CD4-positive, alpha-beta T cell (primary cell): ENCODE measurements at regions not wholly inside any gene's neighbourhood (a gene's known extent, or its start where the extent isn't known, plus 50 kb on each side); places are given as distances from the start of the nearest gene placed in this dataset.

Experiments used
- ATAC-seq: fragments of 200-7000 bp; cut with Tn5 transposase; one replicate; pipeline ENCODE4 v1.10.0; 2022; ENCODE audit warnings: mild to moderate bottlenecking; ENCODE audit not compliant: poor library complexity
- CTCF ChIA-PET: fragments of 350-600 bp; sonication (Branson Sonifier 250); formaldehyde crosslinking; loops from one replicate; lab custom pipeline; 2021; ENCODE audit warnings: antibody characterized with exemption, inconsistent platforms; lab: Charles Lee
- POLR2A ChIA-PET: fragments of 350-600 bp; sonication (Branson Sonifier 250); formaldehyde crosslinking; loops from one replicate; lab custom pipeline; 2021; ENCODE audit warnings: antibody characterized with exemption, inconsistent platforms; lab: Charles Lee
- DNase-seq, 14 experiments: peaks; one replicate each; pipeline ENCODE4 v3.0.0-alpha.2; 2013 to 2020; ENCODE audit warnings: mixed read lengths in 2 of 14
- H3K27ac ChIP-seq, 2 donors: one replicate each; pipeline versions ENCODE4 v1.5.1 to v1.7.0; 2013; ENCODE audit warnings: low read length in 2 of 2, low read depth in 1 of 2, mild to moderate bottlenecking in 1 of 2
- H3K27me3 ChIP-seq, 2 experiments: 1 replicate in 1 of 2; 2 replicates in 1 of 2; pipeline versions ENCODE4 v1.6.1 to v1.7.0; 2013; ENCODE audit warnings: low read length in 2 of 2, control low read depth in 1 of 2, mild to moderate bottlenecking in 1 of 2, moderate library complexity in 1 of 2; ENCODE audit not compliant: insufficient read depth in 2 of 2, control insufficient read depth in 1 of 2
- H3K36me3 ChIP-seq: one replicate; pipeline ENCODE4 v1.6.1; 2013; ENCODE audit warnings: low read length, control low read depth; ENCODE audit not compliant: insufficient read depth
- H3K4me1 ChIP-seq: one replicate; pipeline ENCODE4 v1.6.1; 2013; ENCODE audit warnings: low read length, control low read depth; ENCODE audit not compliant: insufficient read depth
- H3K4me3 ChIP-seq: one replicate; pipeline ENCODE4 v1.5.1; 2013; ENCODE audit warnings: mild to moderate bottlenecking, low read length, moderate library complexity
- H3K9me3 ChIP-seq, 2 experiments: 1 replicate in 1 of 2; 2 replicates in 1 of 2; pipeline versions ENCODE4 v1.6.1 to v1.7.0; 2013; ENCODE audit warnings: low read length in 2 of 2, mild to moderate bottlenecking in 2 of 2, control low read depth in 1 of 2, moderate library complexity in 1 of 2; ENCODE audit not compliant: control insufficient read depth in 1 of 2, insufficient read depth in 1 of 2
- H3K27ac Mint-ChIP-seq: one replicate; pipeline ENCODE4 v1.8.0; 2020; ENCODE audit warnings: mixed read lengths
- H3K27me3 Mint-ChIP-seq: one replicate; pipeline ENCODE4 v1.8.0; 2021; ENCODE audit warnings: mixed read lengths
- H3K36me3 Mint-ChIP-seq: one replicate; pipeline ENCODE4 v1.8.0; 2021; ENCODE audit warnings: low read depth, mixed read lengths
- H3K4me1 Mint-ChIP-seq: one replicate; pipeline ENCODE4 v1.8.0; 2021; ENCODE audit warnings: low read depth, mixed read lengths
- H3K4me3 Mint-ChIP-seq: one replicate; pipeline ENCODE4 v1.8.0; 2020; ENCODE audit warnings: mild to moderate bottlenecking, mixed read lengths
- H3K9me3 Mint-ChIP-seq: one replicate; pipeline ENCODE4 v1.8.0; 2020; ENCODE audit warnings: mixed read lengths
- intact Hi-C, 2 experiments: fragments of 100-400 bp; cut with DNase I in 1 of 2; cut with micrococcal nuclease in 1 of 2; formaldehyde crosslinking; loops; one replicate each; pipeline versions ENCODE4 v1.15.1 to v1.9.0; 2023 to 2025; cut with DNase I, micrococcal nuclease
- TF ChIP-seq, protein P1 (sequence below): fragments of 200-600 bp; IDR thresholded peaks from one replicate; pipeline ENCODE4 v1.8.0; 2022; ENCODE audit warnings: antibody characterized with exemption, mild to moderate bottlenecking

DNA sequence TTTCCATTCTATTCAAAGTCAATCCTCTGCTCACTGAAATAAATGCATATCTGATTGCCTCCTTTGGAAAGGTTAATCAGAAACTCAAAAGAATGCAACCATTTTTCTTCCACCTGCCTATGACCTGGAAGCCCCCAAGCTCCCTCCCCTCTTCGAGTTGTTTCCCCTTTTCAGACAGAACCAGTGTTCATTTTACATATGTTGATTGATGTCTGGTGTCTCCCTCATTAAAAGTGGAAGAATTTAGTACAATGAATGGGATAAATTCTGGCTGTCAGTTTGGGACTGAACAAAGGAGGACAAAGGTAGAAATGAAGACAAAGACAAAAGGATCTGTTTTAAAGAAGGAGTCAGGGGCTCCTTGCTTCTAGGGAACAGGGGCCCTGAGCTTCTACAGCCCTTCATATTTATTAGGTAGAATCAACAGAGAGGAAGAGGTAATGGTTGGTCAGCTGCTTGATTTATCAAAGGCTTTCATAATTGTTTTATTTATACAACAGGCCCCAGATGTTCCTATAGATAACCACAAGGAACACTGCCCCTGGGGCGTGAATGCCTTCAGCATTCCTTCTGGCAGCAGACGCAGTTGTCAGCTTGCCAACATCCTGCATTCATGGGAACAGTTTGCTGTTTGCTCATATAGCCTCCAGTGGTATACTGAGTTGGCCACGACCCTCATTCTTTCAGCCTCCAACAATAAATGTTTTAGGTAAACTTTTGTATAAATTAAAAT, 949.8 kb upstream of the LRATD1 start:
- no peak overlapping the region for H3K4me3 ChIP-seq
- no peaks in the 10 kb centered on the region for H3K36me3 ChIP-seq
- H3K27me3 Mint-ChIP-seq: no peaks in the 10 kb centered on the region
- ChIA-PET POLR2A (no interaction called here), CTCF (no interaction called here)
- H3K4me1 Mint-ChIP-seq: no peaks in the 10 kb centered on the region
- peaks cover 0 to 14% of the 10 kb centered on the region in 2 experiments for H3K9me3 ChIP-seq
- no peak overlapping the region for H3K27ac Mint-ChIP-seq
- H3K27ac ChIP-seq: no peak overlapping the region
- intact Hi-C loops: no loop called here
- H3K4me3 Mint-ChIP-seq: no peak overlapping the region
- H3K27me3 ChIP-seq: no peaks in the 10 kb centered on the region
- peaks cover 10% of the 10 kb centered on the region for H3K9me3 Mint-ChIP-seq
- TF ChIP-seq, protein P1, sequence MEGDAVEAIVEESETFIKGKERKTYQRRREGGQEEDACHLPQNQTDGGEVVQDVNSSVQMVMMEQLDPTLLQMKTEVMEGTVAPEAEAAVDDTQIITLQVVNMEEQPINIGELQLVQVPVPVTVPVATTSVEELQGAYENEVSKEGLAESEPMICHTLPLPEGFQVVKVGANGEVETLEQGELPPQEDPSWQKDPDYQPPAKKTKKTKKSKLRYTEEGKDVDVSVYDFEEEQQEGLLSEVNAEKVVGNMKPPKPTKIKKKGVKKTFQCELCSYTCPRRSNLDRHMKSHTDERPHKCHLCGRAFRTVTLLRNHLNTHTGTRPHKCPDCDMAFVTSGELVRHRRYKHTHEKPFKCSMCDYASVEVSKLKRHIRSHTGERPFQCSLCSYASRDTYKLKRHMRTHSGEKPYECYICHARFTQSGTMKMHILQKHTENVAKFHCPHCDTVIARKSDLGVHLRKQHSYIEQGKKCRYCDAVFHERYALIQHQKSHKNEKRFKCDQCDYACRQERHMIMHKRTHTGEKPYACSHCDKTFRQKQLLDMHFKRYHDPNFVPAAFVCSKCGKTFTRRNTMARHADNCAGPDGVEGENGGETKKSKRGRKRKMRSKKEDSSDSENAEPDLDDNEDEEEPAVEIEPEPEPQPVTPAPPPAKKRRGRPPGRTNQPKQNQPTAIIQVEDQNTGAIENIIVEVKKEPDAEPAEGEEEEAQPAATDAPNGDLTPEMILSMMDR: no peak
- H3K4me1 ChIP-seq: no peaks in the 10 kb centered on the region
- H3K36me3 Mint-ChIP-seq: no peaks in the 10 kb centered on the region
- ATAC-seq: no peak
- DNase-seq: no peak

DNA sequence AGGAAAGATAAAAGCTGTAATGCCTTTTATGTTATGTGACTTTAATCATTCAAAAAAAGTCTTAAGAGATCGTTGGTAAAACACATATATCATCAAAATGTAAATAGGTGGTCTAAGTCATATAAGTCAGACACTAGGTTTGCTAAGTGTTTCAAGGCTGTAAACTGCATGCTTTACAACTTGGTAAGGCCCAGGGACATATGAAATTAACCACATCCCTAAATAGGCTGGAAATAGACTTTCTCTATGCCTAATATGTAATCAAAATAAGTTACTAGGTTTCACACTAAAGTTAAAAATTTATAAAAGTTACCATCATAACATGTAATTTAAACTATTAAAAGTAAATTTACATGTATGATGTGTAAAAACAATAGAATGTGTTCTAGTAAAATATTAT, 946.3 kb upstream of the LRATD1 start:
- CTCF ChIA-PET: no interaction called here
- TF ChIP-seq, protein P1: no peak

DNA sequence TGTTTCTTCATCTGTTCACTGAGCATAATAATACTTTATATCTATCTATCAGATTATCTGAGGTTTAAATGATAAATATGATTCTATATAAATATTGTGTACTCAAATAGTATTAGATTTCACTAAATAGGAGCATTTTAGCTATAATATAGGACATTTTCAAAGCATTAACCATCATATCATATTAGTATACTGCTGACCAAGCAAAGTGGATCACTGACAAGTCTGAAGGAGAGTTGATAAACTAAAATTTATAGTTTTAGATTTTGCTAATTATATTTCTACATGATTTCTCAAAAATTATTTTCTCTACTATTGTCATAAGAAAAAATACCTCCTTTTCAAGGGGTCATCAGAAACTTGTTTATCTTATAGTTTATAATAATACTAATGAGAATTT, 937.8 kb upstream of the LRATD1 start:
- no peaks in the 10 kb centered on the region for H3K4me1 ChIP-seq
- CTCF ChIA-PET: no interaction called here
- H3K4me3 ChIP-seq: no peak overlapping the region
- no peaks in the 10 kb centered on the region for H3K27me3 ChIP-seq
- Mint-ChIP-seq H3K4me1 (no peaks in the 10 kb centered on the region), H3K4me3 (no peak overlapping the region), H3K36me3 (no peaks in the 10 kb centered on the region), H3K27ac (no peak overlapping the region), H3K27me3 (no peaks in the 10 kb centered on the region), H3K9me3 (no peaks in the 10 kb centered on the region)
- H3K36me3 ChIP-seq: no peaks in the 10 kb centered on the region
- POLR2A ChIA-PET: no interaction called here
- TF ChIP-seq, protein P1: no peak
- H3K9me3 ChIP-seq: no peaks in the 10 kb centered on the region
- DNase-seq: no peak
- intact Hi-C loops: no loop called here
- ATAC-seq: no peak
- H3K27ac ChIP-seq: no peak overlapping the region

More for the DNA sequence above, 946.3 kb upstream of the LRATD1 start:
- H3K27me3 Mint-ChIP-seq: no peaks in the 10 kb centered on the region
- intact Hi-C loops: no loop called here
- Histone ChIP-seq H3K9me3 (peaks cover 0 to 14% of the 10 kb centered on the region in 2 experiments), H3K4me1 (no peaks in the 10 kb centered on the region), H3K36me3 (no peaks in the 10 kb centered on the region), H3K27me3 (no peaks in the 10 kb centered on the region), H3K4me3 (no peak overlapping the region), H3K27ac (no peak overlapping the region)
- no peaks in the 10 kb centered on the region for H3K36me3 Mint-ChIP-seq
- POLR2A ChIA-PET: no interaction called here
- H3K4me1 Mint-ChIP-seq: no peaks in the 10 kb centered on the region
- H3K4me3 Mint-ChIP-seq: no peak overlapping the region
- no peak overlapping the region for H3K27ac Mint-ChIP-seq
- DNase-seq (no peak), ATAC-seq (no peak)
- peaks cover 5% of the 10 kb centered on the region for H3K9me3 Mint-ChIP-seq
